CD4-positive, alpha-beta T cell (primary cell): ENCODE measurements at regions not wholly inside any gene's neighbourhood (a gene's known extent, or its start where the extent isn't known, plus 50 kb on each side); places are given as distances from the start of the nearest gene placed in this dataset.

ENCODE experiments used
- ATAC-seq: fragments of 200-7000 bp; cut with Tn5 transposase; one replicate; pipeline ENCODE4 v1.10.0; 2022; ENCODE audit warnings: mild to moderate bottlenecking; ENCODE audit not compliant: poor library complexity
- CTCF ChIA-PET: fragments of 350-600 bp; sonication (Branson Sonifier 250); formaldehyde crosslinking; loops from one replicate; lab custom pipeline; 2021; ENCODE audit warnings: antibody characterized with exemption, inconsistent platforms; lab: Charles Lee
- POLR2A ChIA-PET: fragments of 350-600 bp; sonication (Branson Sonifier 250); formaldehyde crosslinking; loops from one replicate; lab custom pipeline; 2021; ENCODE audit warnings: antibody characterized with exemption, inconsistent platforms; lab: Charles Lee
- DNase-seq, 14 experiments: peaks; one replicate each; pipeline ENCODE4 v3.0.0-alpha.2; 2013 to 2020; ENCODE audit warnings: mixed read lengths in 2 of 14
- H3K27ac ChIP-seq, 2 donors: one replicate each; pipeline versions ENCODE4 v1.5.1 to v1.7.0; 2013; ENCODE audit warnings: low read length in 2 of 2, low read depth in 1 of 2, mild to moderate bottlenecking in 1 of 2
- H3K27me3 ChIP-seq, 2 experiments: 1 replicate in 1 of 2; 2 replicates in 1 of 2; pipeline versions ENCODE4 v1.6.1 to v1.7.0; 2013; ENCODE audit warnings: low read length in 2 of 2, control low read depth in 1 of 2, mild to moderate bottlenecking in 1 of 2, moderate library complexity in 1 of 2; ENCODE audit not compliant: insufficient read depth in 2 of 2, control insufficient read depth in 1 of 2
- H3K36me3 ChIP-seq: one replicate; pipeline ENCODE4 v1.6.1; 2013; ENCODE audit warnings: low read length, control low read depth; ENCODE audit not compliant: insufficient read depth
- H3K4me1 ChIP-seq: one replicate; pipeline ENCODE4 v1.6.1; 2013; ENCODE audit warnings: low read length, control low read depth; ENCODE audit not compliant: insufficient read depth
- H3K4me3 ChIP-seq: one replicate; pipeline ENCODE4 v1.5.1; 2013; ENCODE audit warnings: mild to moderate bottlenecking, low read length, moderate library complexity
- H3K9me3 ChIP-seq, 2 experiments: 1 replicate in 1 of 2; 2 replicates in 1 of 2; pipeline versions ENCODE4 v1.6.1 to v1.7.0; 2013; ENCODE audit warnings: low read length in 2 of 2, mild to moderate bottlenecking in 2 of 2, control low read depth in 1 of 2, moderate library complexity in 1 of 2; ENCODE audit not compliant: control insufficient read depth in 1 of 2, insufficient read depth in 1 of 2
- H3K27ac Mint-ChIP-seq: one replicate; pipeline ENCODE4 v1.8.0; 2020; ENCODE audit warnings: mixed read lengths
- H3K27me3 Mint-ChIP-seq: one replicate; pipeline ENCODE4 v1.8.0; 2021; ENCODE audit warnings: mixed read lengths
- H3K36me3 Mint-ChIP-seq: one replicate; pipeline ENCODE4 v1.8.0; 2021; ENCODE audit warnings: low read depth, mixed read lengths
- H3K4me1 Mint-ChIP-seq: one replicate; pipeline ENCODE4 v1.8.0; 2021; ENCODE audit warnings: low read depth, mixed read lengths
- H3K4me3 Mint-ChIP-seq: one replicate; pipeline ENCODE4 v1.8.0; 2020; ENCODE audit warnings: mild to moderate bottlenecking, mixed read lengths
- H3K9me3 Mint-ChIP-seq: one replicate; pipeline ENCODE4 v1.8.0; 2020; ENCODE audit warnings: mixed read lengths
- intact Hi-C, 2 experiments: fragments of 100-400 bp; cut with DNase I in 1 of 2; cut with micrococcal nuclease in 1 of 2; formaldehyde crosslinking; loops; one replicate each; pipeline versions ENCODE4 v1.15.1 to v1.9.0; 2023 to 2025; cut with DNase I, micrococcal nuclease
- TF ChIP-seq, protein P1 (sequence below): fragments of 200-600 bp; IDR thresholded peaks from one replicate; pipeline ENCODE4 v1.8.0; 2022; ENCODE audit warnings: antibody characterized with exemption, mild to moderate bottlenecking

DNA sequence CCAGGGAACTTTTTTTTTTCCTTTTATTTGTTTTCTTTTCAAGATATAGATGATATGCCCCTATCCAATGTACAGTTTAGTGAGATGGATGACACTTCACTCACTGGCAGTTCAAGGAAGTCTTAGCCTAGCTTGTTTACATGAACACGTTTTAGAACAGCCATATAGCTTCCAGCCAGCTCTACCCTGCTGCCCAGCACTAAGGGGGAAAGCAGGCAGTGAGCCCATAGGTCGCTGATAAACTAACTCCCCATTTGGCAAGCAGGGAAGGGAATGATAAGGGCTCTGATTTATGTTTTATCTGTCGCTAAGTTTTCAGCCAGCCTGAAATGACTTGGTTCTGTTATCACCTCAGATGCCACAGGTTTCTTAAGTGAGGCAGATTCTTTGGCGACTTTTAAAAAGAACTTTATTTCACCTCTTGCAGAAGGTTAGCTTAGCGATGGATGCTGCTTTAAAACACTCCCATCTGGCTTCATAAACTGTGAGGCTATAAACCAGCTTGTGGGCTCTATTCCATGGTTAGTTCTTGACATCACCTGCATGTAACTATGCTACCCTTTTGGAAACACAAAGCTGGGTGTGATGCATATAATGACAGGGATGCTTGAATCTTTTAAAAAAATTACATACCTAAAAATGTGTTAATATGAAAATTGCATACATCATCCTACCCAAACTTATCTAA lies 348.4 kb downstream of the FBXO8 start:
- Histone ChIP-seq H3K4me1 (no peaks in the 10 kb centered on the region), H3K4me3 (no peak overlapping the region), H3K9me3 (no peaks in the 10 kb centered on the region), H3K27me3 (no peaks in the 10 kb centered on the region), H3K36me3 (no peaks in the 10 kb centered on the region), H3K27ac (no peak overlapping the region)
- TF ChIP-seq, protein P1, sequence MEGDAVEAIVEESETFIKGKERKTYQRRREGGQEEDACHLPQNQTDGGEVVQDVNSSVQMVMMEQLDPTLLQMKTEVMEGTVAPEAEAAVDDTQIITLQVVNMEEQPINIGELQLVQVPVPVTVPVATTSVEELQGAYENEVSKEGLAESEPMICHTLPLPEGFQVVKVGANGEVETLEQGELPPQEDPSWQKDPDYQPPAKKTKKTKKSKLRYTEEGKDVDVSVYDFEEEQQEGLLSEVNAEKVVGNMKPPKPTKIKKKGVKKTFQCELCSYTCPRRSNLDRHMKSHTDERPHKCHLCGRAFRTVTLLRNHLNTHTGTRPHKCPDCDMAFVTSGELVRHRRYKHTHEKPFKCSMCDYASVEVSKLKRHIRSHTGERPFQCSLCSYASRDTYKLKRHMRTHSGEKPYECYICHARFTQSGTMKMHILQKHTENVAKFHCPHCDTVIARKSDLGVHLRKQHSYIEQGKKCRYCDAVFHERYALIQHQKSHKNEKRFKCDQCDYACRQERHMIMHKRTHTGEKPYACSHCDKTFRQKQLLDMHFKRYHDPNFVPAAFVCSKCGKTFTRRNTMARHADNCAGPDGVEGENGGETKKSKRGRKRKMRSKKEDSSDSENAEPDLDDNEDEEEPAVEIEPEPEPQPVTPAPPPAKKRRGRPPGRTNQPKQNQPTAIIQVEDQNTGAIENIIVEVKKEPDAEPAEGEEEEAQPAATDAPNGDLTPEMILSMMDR = no peak
- intact Hi-C loops = no loop called here
- Mint-ChIP-seq H3K27me3 (no peaks in the 10 kb centered on the region), H3K4me3 (no peak overlapping the region), H3K27ac (no peak overlapping the region), H3K9me3 (no peaks in the 10 kb centered on the region), H3K4me1 (no peaks in the 10 kb centered on the region), H3K36me3 (no peaks in the 10 kb centered on the region)
- no peak for ATAC-seq
- CTCF ChIA-PET = no interaction called here
- no peak for DNase-seq
- POLR2A ChIA-PET = no interaction called here

DNA sequence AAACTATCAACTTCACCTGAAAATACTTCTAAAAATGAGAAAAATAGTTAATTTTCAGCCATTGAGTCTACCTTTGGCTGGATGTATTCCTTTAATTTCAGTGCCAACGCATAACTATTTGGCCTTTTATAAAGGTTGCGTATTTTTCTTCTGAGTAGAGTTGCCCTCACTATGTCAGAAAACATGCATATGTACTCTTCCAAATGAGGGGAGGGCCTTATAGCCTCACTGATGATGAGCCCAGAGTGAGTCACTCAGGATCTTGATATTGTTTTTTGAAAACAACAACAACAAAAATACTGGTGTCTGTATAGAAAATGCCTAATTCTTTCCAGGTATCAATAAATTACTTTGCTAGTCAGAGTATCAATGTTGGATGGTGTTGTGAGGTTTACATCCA lies 349.3 kb downstream of the FBXO8 start:
- ChIA-PET POLR2A (no interaction called here), CTCF (no interaction called here)
- Histone ChIP-seq H3K9me3 (no peaks in the 10 kb centered on the region), H3K27me3 (no peaks in the 10 kb centered on the region), H3K36me3 (no peaks in the 10 kb centered on the region), H3K4me1 (no peaks in the 10 kb centered on the region), H3K4me3 (no peak overlapping the region), H3K27ac (no peak overlapping the region)
- Mint-ChIP-seq H3K4me3 (no peak overlapping the region), H3K9me3 (no peaks in the 10 kb centered on the region), H3K27me3 (no peaks in the 10 kb centered on the region), H3K27ac (no peak overlapping the region), H3K4me1 (no peaks in the 10 kb centered on the region), H3K36me3 (no peaks in the 10 kb centered on the region)
- DNase-seq (no peak), ATAC-seq (no peak)
- intact Hi-C loops = no loop called here
- TF ChIP-seq, protein P1 = no peak

DNA sequence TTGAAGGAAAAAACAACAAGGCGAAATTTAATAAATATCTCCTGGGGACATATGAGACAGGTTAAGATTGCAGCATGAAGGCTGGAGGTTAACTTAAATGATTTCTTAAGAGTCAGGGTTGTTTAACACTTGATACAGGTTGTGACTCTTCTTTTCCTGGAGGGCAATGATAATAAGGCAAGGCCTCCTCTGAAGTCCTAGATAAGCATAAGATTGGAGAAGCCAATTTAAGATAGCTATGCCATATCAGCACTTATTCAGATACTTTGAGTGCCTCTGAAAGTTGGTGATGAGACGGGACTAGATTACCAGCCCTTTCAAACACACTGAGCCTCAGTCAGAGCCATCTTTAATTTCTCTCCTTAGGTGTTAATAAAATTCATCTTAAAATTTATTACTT lies 350.8 kb downstream of the FBXO8 start:
- no peaks in the 10 kb centered on the region for H3K9me3 ChIP-seq
- intact Hi-C loops = no loop called here
- Mint-ChIP-seq H3K9me3 (no peaks in the 10 kb centered on the region), H3K36me3 (no peaks in the 10 kb centered on the region), H3K4me3 (no peak overlapping the region), H3K27ac (no peak overlapping the region), H3K4me1 (no peaks in the 10 kb centered on the region), H3K27me3 (no peaks in the 10 kb centered on the region)
- no peaks in the 10 kb centered on the region for H3K4me1 ChIP-seq
- ATAC-seq (no peak), DNase-seq (no peak)
- ChIA-PET POLR2A (no interaction called here), CTCF (no interaction called here)
- no peak overlapping the region for H3K4me3 ChIP-seq
- no peaks in the 10 kb centered on the region for H3K27me3 ChIP-seq
- H3K27ac ChIP-seq = no peak overlapping the region
- H3K36me3 ChIP-seq = no peaks in the 10 kb centered on the region
- TF ChIP-seq, protein P1 = no peak
